GM20000 (cell line): ENCODE measurements at regions not wholly inside any gene's neighbourhood (a gene's known extent, or its start where the extent isn't known, plus 50 kb on each side); places are given as distances from the start of the nearest gene placed in this dataset.
"Not testable (repeated sequence)": the region's sequence is repeated elsewhere in the genome, so short reads cannot be mapped to it uniquely, and the experiment has no call there.

Experiments used
- DNase-seq: peaks from one replicate; pipeline ENCODE4 v3.0.0; 2012; ENCODE audit warnings: low spot score
- CTCF ChIP-seq: IDR thresholded peaks from 2 replicates; pipeline ENCODE4 v1.5.1; 2012; ENCODE audit warnings: mild to moderate bottlenecking, control low read depth; ENCODE audit errors: extremely low read depth, missing control alignments

DNA sequence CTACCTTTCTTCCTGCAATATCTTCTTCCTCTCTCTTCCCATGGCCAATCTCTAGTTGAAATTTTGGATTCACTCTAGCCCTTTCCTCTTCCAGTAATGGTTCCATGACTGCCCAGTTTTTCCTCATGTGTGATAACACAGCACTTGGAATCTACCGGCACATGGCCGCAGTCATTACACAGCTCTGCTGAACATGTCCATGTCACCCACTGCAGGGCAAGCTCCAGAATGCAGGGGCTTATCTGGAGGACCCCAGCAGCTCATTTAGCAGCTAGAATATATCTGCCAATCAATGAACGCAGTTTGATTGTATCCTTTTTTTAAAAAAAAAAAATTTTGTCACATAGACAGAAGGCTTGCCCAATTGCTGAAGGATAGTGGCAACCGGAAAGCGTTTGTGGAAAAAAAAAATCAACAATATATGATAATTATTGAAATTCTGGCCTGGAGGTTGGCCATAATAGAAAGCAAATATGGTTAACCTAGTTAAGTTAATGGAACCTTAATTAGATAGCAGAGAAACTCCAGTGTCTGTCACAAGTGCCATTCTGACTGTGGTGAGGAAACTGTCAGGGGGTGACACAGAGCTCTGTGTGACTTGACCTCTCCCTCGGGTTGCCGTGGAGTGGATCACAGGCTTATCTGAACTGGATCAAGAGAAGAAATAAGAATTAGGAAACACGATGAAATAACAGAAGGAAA, 426.7 kb downstream of the LIG4 start:
- TF ChIP-seq CTCF: no peak
- DNase-seq: no peak

DNA sequence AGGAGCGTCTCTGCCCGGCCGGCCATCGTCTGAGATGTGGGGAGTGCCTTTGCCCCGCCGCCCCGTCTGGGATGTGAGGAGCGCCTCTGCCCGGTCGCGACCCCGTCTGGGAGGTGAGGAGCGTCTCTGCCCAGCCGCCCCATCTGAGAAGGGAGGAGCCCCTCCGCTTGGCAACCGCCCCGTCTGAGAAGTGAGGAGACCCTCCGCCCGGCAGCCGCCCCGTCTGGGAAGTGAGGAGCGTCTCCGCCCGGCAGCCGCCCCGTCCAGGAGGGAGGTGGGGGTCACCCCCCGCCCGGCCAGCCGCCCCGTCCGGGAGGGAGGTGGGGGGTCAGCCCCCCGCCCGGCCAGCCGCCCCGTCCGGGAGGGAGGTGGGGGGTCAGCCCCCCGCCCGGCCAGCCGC, 432.7 kb downstream of the LIG4 start:
- DNase-seq: not testable (repeated sequence)

GRCh38 chr13:107778094-107778493, 437.2 kb downstream of the LIG4 start:
- TF ChIP-seq CTCF: no peak
- no peak for DNase-seq

DNA sequence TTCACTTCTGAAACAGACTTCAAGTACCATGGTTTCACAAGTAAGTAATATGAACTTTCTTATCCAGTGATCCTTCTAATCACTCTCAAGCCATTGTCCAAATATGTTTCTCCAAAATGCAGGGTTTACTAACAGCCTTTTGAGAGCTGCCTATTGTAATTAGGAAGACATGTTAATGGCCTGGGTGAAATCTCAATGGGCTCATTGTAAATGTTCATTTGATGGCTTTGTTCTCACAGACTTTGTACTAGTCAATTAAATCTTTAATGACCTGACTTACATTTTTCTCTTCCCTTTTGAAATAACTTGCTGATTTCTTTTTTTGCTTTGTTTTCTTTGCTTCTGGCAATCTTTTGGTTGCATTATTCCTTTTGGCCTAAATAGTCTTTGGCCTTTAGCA, 444.8 kb downstream of the LIG4 start:
- TF ChIP-seq CTCF: no peak
- DNase-seq: no peak

DNA sequence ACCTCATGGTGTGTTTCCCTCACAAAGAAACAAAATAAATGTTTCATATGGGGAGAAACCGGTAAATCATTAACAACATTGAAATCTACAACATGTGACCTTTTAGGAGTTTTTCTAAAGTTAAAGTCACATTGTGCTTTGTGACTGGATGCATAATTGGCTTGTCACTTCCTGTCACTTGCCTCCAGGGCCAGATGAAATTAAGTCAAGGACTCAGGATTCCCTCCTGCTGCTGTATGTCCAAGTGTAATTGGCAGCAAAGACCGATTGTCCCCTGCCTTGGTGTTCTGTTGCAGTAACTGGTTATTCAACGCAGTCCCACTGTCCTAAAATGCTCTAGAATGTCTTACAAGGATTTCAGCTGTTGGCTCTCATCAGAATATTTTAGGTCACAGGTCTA, 448.2 kb downstream of the LIG4 start:
- no peak for DNase-seq
- TF ChIP-seq CTCF: no peak

- no peak for TF ChIP-seq CTCF
- no peak for DNase-seq
Measured at GRCh38 chr13:107765724-107766401, 449.5 kb downstream of the LIG4 start.

- DNase-seq: no peak
- no peak for TF ChIP-seq CTCF
Measured at GRCh38 chr13:107764046-107764445, 451.3 kb downstream of the LIG4 start.

GRCh38 chr13:107753748-107754147, 461.6 kb downstream of the LIG4 start:
- TF ChIP-seq CTCF: no peak
- DNase-seq: no peak
